GM06990 (cell line): ENCODE measurements at regions not wholly inside any gene's neighbourhood (a gene's known extent, or its start where the extent isn't known, plus 50 kb on each side); places are given as distances from the start of the nearest gene placed in this dataset.

ENCODE experiments used
- DNase-seq: peaks from one replicate; pipeline ENCODE4 v3.0.0-alpha.2; 2011; ENCODE audit not compliant: insufficient read length; ENCODE audit errors: extremely low read depth
- H3K27me3 ChIP-seq: replicated peaks from 2 replicates; pipeline ENCODE4 v1.6.0; 2011; ENCODE audit warnings: low read length; ENCODE audit not compliant: control insufficient read depth, insufficient read depth
- H3K36me3 ChIP-seq: 2 replicates; pipeline ENCODE4 v1.5.1; 2011; ENCODE audit warnings: low read length; ENCODE audit not compliant: control insufficient read depth, insufficient read depth
- H3K4me3 ChIP-seq: replicated peaks from 2 replicates; pipeline ENCODE4 v1.5.1; 2011; ENCODE audit warnings: low read depth, mild to moderate bottlenecking, control low read depth, low read length
- CTCF ChIP-seq: IDR thresholded peaks from 2 replicates; pipeline ENCODE4 v1.5.1; 2011; ENCODE audit warnings: low read length, control low read depth, mild to moderate bottlenecking, inconsistent platforms; ENCODE audit not compliant: insufficient read depth, poor library complexity, severe bottlenecking

GRCh38 chr10:64130152-64130551 is 609.0 kb downstream of the REEP3 start:
- no peaks in the 10 kb centered on the region for H3K36me3 ChIP-seq
- H3K27me3 ChIP-seq, result no peaks in the 10 kb centered on the region
- no peak for DNase-seq
- no peak overlapping the region for H3K4me3 ChIP-seq
- TF ChIP-seq CTCF, result no peak

GRCh38 chr10:64134676-64135075 is 613.5 kb downstream of the REEP3 start:
- DNase-seq, result no peak
- no peak for TF ChIP-seq CTCF
- Histone ChIP-seq H3K27me3 (no peaks in the 10 kb centered on the region), H3K36me3 (no peaks in the 10 kb centered on the region), H3K4me3 (no peak overlapping the region)

DNA sequence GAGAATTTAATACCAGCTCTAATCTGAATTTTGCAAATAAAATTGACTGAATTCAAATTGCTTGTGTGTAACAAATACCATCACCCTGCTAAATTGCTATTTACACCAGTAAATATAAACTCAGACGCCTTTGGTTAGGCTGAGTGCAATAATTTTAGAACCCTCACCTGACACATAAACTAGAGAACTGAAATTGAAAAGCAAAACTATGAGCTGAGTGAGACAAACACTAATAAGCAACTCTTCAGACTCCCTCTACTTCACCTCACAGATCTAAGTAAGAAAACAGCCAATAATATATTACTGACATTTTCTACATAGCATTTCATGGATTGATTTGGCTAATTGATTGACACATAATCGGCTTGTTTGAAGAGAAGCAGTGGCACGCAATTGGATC is 621.2 kb downstream of the REEP3 start:
- Histone ChIP-seq H3K36me3 (no peaks in the 10 kb centered on the region), H3K4me3 (no peak overlapping the region), H3K27me3 (no peaks in the 10 kb centered on the region)
- DNase-seq, result no peak
- TF ChIP-seq CTCF, result no peak

- Histone ChIP-seq H3K36me3 (no peaks in the 10 kb centered on the region), H3K4me3 (no peak overlapping the region)
- no peak for TF ChIP-seq CTCF
These were observed 627.4 kb downstream of the REEP3 start for GRCh38 chr10:64148607-64149006.

GRCh38 chr10:64156166-64156565 is 635.0 kb downstream of the REEP3 start:
- no peak for TF ChIP-seq CTCF
- Histone ChIP-seq H3K4me3 (no peak overlapping the region), H3K36me3 (no peaks in the 10 kb centered on the region), H3K27me3 (no peaks in the 10 kb centered on the region)
- DNase-seq, result no peak

More at GRCh38 chr10:64148607-64149006, 627.4 kb downstream of the REEP3 start:
- H3K27me3 ChIP-seq, result no peaks in the 10 kb centered on the region
- DNase-seq, result no peak

DNA sequence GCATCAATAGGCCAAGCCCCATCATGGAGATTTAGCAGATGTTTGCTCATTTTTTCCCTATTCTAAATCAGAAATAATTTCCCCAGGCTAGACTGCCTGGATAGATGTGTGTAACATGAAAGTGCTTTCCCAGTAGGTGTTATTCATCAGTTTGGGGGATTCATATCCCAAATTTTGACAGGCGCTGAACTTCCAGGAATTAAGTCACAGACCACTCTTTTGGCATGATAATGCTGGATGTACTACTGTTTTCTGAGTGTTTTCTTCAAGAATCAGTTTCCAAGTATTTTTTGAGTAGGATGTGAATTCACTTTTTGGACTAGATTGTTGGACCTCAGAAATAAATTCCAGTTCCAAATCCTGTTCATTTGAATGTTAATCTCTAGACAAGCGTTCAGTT is 637.4 kb downstream of the REEP3 start:
- Histone ChIP-seq H3K36me3 (no peaks in the 10 kb centered on the region), H3K27me3 (no peaks in the 10 kb centered on the region), H3K4me3 (no peak overlapping the region)
- no peak for DNase-seq
- no peak for TF ChIP-seq CTCF
